ENCODE measurements at regions not wholly inside any gene's neighbourhood (a gene's known extent, or its start where the extent isn't known, plus 50 kb on each side); places are given as distances from the start of the nearest gene placed in this dataset.
A peak's percentile ranks its signal among the peaks of the same experiment; 100 is the strongest.

DNA sequence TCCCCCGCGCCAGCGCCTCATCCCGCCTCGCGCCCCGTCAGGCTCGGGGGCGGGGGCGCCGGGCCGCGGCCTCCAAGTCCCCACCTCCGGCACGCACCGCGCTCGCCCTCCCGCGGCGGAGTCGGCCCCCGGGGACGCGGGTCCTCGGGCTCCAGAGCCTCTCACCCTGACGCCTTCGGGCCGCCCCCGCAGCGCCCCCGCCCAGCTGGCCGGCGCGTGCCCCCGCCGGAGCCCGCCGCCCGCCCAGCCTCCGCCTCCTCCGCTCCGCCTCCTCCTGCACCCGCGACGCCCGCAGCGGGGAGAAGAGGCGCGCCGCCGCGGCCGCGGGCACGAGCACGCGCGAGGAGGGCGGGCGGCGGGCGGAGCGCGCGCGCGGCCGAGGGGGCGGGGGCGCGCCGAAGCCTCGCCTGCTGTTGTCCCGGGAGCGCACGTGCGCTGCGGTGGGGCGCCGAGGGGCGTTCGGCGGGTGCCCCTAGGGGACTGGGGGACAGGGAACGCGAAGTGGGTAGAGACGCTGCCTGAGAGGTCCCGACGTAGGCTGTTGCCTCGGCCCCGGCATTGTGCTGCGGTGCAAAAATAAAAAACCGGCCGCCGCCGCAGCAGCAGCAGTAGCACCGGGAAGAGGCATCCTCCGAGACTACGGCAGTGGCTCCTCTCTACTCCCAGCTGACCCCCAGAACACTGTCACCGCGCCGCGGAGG, 87.4 kb upstream of the ARHGAP32 start:
- 0% methylated on average over 39 to 59 of the region's 103 CpGs for WGBS, 2 experiments (ENCODE audit: insufficient coverage in 2 of 2)
- Histone ChIP-seq H3K27ac (ENCODE audit: low read depth, low read length, severe bottlenecking) (no peak overlapping the region), H3K9me3 (ENCODE audit: control insufficient read depth, low read length) (no peaks in the 10 kb centered on the region), H3K4me1 (ENCODE audit: control insufficient read depth, insufficient read depth, low read length, poor library complexity, severe bottlenecking) (peaks cover 8% of the 10 kb centered on the region), H3K36me3 (ENCODE audit: control insufficient read depth, insufficient read depth, low read length) (no peaks in the 10 kb centered on the region), H3K4me3 (ENCODE audit: extremely low read depth, insufficient read depth, low read length, poor library complexity, severe bottlenecking) (peak overlapping the region; percentile 46)

DNA sequence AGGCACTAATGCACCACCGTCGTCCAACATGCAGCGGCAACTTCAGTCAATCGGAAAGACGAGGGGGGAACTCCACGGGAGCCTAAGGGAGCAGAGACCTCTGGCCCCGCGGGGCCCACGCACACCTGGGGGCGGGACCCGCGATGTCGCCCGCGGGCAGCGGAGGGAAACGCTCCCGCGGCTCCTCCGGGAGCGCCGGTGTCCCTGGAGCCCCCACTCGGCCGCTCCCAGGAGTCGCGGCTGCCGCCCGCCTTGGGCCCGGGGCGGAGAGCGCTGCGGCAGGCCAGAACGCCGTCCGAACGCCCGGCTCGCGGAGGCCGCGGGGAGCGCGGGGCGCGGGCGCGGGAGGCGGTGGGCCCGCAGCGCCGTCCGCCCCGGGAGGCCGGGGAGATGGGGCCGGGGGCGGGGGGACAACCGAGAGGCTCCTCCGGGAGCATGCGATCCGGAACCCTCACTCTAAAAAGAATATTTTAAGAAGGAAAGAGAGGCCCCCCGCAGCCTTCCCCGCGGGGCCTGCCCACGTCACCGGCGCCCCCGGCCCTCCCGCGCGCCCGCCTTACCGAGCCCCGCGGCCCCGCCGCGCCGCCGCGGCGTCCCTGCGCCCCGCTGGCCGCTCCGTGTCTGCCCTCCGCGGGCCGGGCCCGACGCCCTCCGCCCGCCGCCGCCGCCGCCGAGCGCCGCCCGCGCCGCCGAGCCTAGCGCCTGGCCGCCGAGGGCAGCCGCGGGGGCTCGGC, 86.6 kb upstream of the ARHGAP32 start:
- Histone ChIP-seq H3K9me3 (ENCODE audit: control insufficient read depth, low read length) (no peaks in the 10 kb centered on the region), H3K27ac (ENCODE audit: low read depth, low read length, severe bottlenecking) (no peak overlapping the region), H3K4me1 (ENCODE audit: control insufficient read depth, insufficient read depth, low read length, poor library complexity, severe bottlenecking) (peaks cover 8% of the 10 kb centered on the region), H3K36me3 (ENCODE audit: control insufficient read depth, insufficient read depth, low read length) (no peaks in the 10 kb centered on the region), H3K4me3 (ENCODE audit: extremely low read depth, insufficient read depth, low read length, poor library complexity, severe bottlenecking) (peak overlapping the region; percentile 53)
- WGBS, 2 experiments (ENCODE audit: insufficient coverage in 2 of 2): 0% methylated on average over 48 to 56 of the region's 109 CpGs

DNA sequence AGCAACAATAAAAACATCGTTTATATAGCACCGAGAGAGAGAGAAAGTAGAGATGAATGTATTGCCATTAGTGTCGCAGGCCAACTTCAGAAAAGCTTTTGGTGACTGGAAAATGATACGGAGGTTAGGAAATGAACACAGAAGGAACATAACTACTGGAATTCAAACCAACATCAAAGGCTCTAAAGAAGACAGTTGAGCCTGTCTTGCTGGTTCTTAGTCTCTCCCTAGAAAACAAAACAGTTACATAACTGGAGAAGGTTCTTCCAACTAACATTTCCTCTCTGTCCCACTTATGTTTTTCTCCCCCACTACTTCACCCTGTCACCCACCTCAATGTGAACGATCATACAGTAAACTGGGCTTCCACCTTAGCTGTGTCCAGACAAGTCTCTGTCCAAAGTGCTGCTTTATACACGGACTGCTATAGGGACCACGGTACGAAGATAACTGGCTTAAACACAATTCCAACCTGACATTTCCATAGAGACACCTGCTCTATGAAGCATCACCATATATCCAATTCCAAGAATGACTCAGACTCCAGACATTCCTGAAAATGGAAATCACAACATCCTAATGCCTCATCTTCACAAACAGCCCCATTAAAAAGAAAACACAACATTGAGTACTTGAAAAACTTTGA, 85.2 kb upstream of the ARHGAP32 start:
- Histone ChIP-seq H3K4me1 (ENCODE audit: control insufficient read depth, insufficient read depth, low read length, poor library complexity, severe bottlenecking) (peaks cover 3% of the 10 kb centered on the region), H3K9me3 (ENCODE audit: control insufficient read depth, low read length) (no peaks in the 10 kb centered on the region), H3K36me3 (ENCODE audit: control insufficient read depth, insufficient read depth, low read length) (no peaks in the 10 kb centered on the region), H3K4me3 (ENCODE audit: extremely low read depth, insufficient read depth, low read length, poor library complexity, severe bottlenecking) (no peak overlapping the region), H3K27ac (ENCODE audit: low read depth, low read length, severe bottlenecking) (no peak overlapping the region)
- WGBS, 2 experiments (ENCODE audit: insufficient coverage in 2 of 2): 79 to 83% methylated on average over 4 to 6 of the region's 8 CpGs

- Histone ChIP-seq H3K4me3 (ENCODE audit: extremely low read depth, insufficient read depth, low read length, poor library complexity, severe bottlenecking) (no peak overlapping the region), H3K36me3 (ENCODE audit: control insufficient read depth, insufficient read depth, low read length) (no peaks in the 10 kb centered on the region), H3K27ac (ENCODE audit: low read depth, low read length, severe bottlenecking) (no peak overlapping the region), H3K4me1 (ENCODE audit: control insufficient read depth, insufficient read depth, low read length, poor library complexity, severe bottlenecking) (peaks cover 3% of the 10 kb centered on the region), H3K9me3 (ENCODE audit: control insufficient read depth, low read length) (no peaks in the 10 kb centered on the region)
- WGBS, 2 experiments (ENCODE audit: insufficient coverage in 2 of 2): 100% methylated on average over 3 of the region's 3 CpGs
Measured at GRCh38 chr11:129275828-129276227, 83.7 kb upstream of the ARHGAP32 start.

GRCh38 chr11:129273944-129274711, 82.0 kb upstream of the ARHGAP32 start:
- Histone ChIP-seq H3K9me3 (ENCODE audit: control insufficient read depth, low read length) (no peaks in the 10 kb centered on the region), H3K36me3 (ENCODE audit: control insufficient read depth, insufficient read depth, low read length) (peaks cover 4% of the 10 kb centered on the region), H3K4me3 (ENCODE audit: extremely low read depth, insufficient read depth, low read length, poor library complexity, severe bottlenecking) (no peak overlapping the region), H3K4me1 (ENCODE audit: control insufficient read depth, insufficient read depth, low read length, poor library complexity, severe bottlenecking) (peaks cover 3% of the 10 kb centered on the region), H3K27ac (ENCODE audit: low read depth, low read length, severe bottlenecking) (no peak overlapping the region)
- WGBS, 2 experiments (ENCODE audit: insufficient coverage in 2 of 2): 94 to 95% methylated on average over 2 to 3 of the region's 5 CpGs

- Histone ChIP-seq H3K36me3 (ENCODE audit: control insufficient read depth, insufficient read depth, low read length) (peaks cover 4% of the 10 kb centered on the region), H3K9me3 (ENCODE audit: control insufficient read depth, low read length) (no peaks in the 10 kb centered on the region), H3K27ac (ENCODE audit: low read depth, low read length, severe bottlenecking) (no peak overlapping the region), H3K4me1 (ENCODE audit: control insufficient read depth, insufficient read depth, low read length, poor library complexity, severe bottlenecking) (peaks cover 3% of the 10 kb centered on the region), H3K4me3 (ENCODE audit: extremely low read depth, insufficient read depth, low read length, poor library complexity, severe bottlenecking) (no peak overlapping the region)
Measured at GRCh38 chr11:129273322-129273721, 81.2 kb upstream of the ARHGAP32 start.

DNA sequence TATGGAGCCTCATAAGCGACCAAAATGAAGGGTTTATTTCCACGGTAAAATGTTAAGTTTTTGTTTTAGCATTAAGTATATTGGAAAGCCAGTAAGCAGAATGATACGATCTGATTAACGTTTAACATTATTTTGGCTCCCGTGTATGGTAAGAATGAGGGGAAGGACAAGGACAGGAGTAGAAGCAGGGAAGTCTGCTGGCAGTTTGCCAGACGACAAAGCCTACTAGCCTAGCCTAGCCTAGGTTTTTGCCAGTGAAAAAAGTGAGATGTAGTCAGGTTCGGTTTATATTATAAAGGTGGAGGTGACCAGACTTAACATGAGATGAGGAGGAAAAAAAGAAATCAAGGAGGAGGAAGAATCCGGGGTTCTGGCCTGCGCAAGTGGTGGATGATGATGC, 78.9 kb upstream of the ARHGAP32 start:
- peaks cover 8% of the 10 kb centered on the region for H3K36me3 ChIP-seq (ENCODE audit: control insufficient read depth, insufficient read depth, low read length)
- 78 to 85% methylated on average over 9 of the region's 9 CpGs for WGBS, 2 experiments (ENCODE audit: insufficient coverage in 2 of 2)

GRCh38 chr11:129270446-129270845, 78.3 kb upstream of the ARHGAP32 start:
- no peak overlapping the region for H3K27ac ChIP-seq (ENCODE audit: low read depth, low read length, severe bottlenecking)
- H3K4me3 ChIP-seq (ENCODE audit: extremely low read depth, insufficient read depth, low read length, poor library complexity, severe bottlenecking): no peak overlapping the region
- 80 to 89% methylated on average over 3 to 4 of the region's 4 CpGs for WGBS, 2 experiments (ENCODE audit: insufficient coverage in 2 of 2)
- peaks cover 8% of the 10 kb centered on the region for H3K36me3 ChIP-seq (ENCODE audit: control insufficient read depth, insufficient read depth, low read length)
- H3K4me1 ChIP-seq (ENCODE audit: control insufficient read depth, insufficient read depth, low read length, poor library complexity, severe bottlenecking): no peaks in the 10 kb centered on the region
- no peaks in the 10 kb centered on the region for H3K9me3 ChIP-seq (ENCODE audit: control insufficient read depth, low read length)

More for the DNA sequence above, 78.9 kb upstream of the ARHGAP32 start:
- Histone ChIP-seq H3K9me3 (ENCODE audit: control insufficient read depth, low read length) (no peaks in the 10 kb centered on the region), H3K27ac (ENCODE audit: low read depth, low read length, severe bottlenecking) (no peak overlapping the region), H3K4me1 (ENCODE audit: control insufficient read depth, insufficient read depth, low read length, poor library complexity, severe bottlenecking) (no peaks in the 10 kb centered on the region), H3K4me3 (ENCODE audit: extremely low read depth, insufficient read depth, low read length, poor library complexity, severe bottlenecking) (no peak overlapping the region)

GRCh38 chr11:129268371-129268770, 76.2 kb upstream of the ARHGAP32 start:
- H3K4me3 ChIP-seq (ENCODE audit: extremely low read depth, insufficient read depth, low read length, poor library complexity, severe bottlenecking): no peak overlapping the region
- WGBS, 2 experiments (ENCODE audit: insufficient coverage in 2 of 2): 100% methylated on average over 1 of the region's 3 CpGs
- peak overlapping the region; percentile 55 for H3K27ac ChIP-seq (ENCODE audit: low read depth, low read length, severe bottlenecking)
- no peaks in the 10 kb centered on the region for H3K4me1 ChIP-seq (ENCODE audit: control insufficient read depth, insufficient read depth, low read length, poor library complexity, severe bottlenecking)
- no peaks in the 10 kb centered on the region for H3K9me3 ChIP-seq (ENCODE audit: control insufficient read depth, low read length)
- peaks cover 13% of the 10 kb centered on the region for H3K36me3 ChIP-seq (ENCODE audit: control insufficient read depth, insufficient read depth, low read length)

GRCh38 chr11:129267716-129268115, 75.6 kb upstream of the ARHGAP32 start:
- WGBS, 2 experiments (ENCODE audit: insufficient coverage in 2 of 2): no CpG with 5 or more reads among the region's 3 CpGs
- no peak overlapping the region for H3K4me3 ChIP-seq (ENCODE audit: extremely low read depth, insufficient read depth, low read length, poor library complexity, severe bottlenecking)
- H3K36me3 ChIP-seq (ENCODE audit: control insufficient read depth, insufficient read depth, low read length): peaks cover 13% of the 10 kb centered on the region
- no peaks in the 10 kb centered on the region for H3K4me1 ChIP-seq (ENCODE audit: control insufficient read depth, insufficient read depth, low read length, poor library complexity, severe bottlenecking)
- H3K9me3 ChIP-seq (ENCODE audit: control insufficient read depth, low read length): no peaks in the 10 kb centered on the region
- peak overlapping the region; percentile 55 for H3K27ac ChIP-seq (ENCODE audit: low read depth, low read length, severe bottlenecking)
